Activated naive CD8-positive, alpha-beta T cell treated with anti-CD3 and anti-CD28 coated beads, Interleukin-2, amount 50 U/mL, for 24 hours (primary cell): ENCODE measurements at regions not wholly inside any gene's neighbourhood (a gene's known extent, or its start where the extent isn't known, plus 50 kb on each side); places are given as distances from the start of the nearest gene placed in this dataset.

Source experiments
- ATAC-seq: fragments of 150-1000 bp; cut with Tn5 transposase; one replicate; pipeline ENCODE4 v1.10.0; 2021
- DNase-seq: peaks from one replicate; pipeline ENCODE4 v3.0.0; 2021
- H3K27ac Mint-ChIP-seq: one replicate; pipeline ENCODE4 v1.8.0; 2021; ENCODE audit warnings: mild to moderate bottlenecking, mixed read lengths
- H3K27me3 Mint-ChIP-seq: one replicate; pipeline ENCODE4 v1.8.0; 2021; ENCODE audit warnings: mixed read lengths
- H3K36me3 Mint-ChIP-seq: one replicate; pipeline ENCODE4 v1.8.0; 2021; ENCODE audit warnings: low read depth, mixed read lengths
- H3K4me1 Mint-ChIP-seq: one replicate; pipeline ENCODE4 v1.8.0; 2021; ENCODE audit warnings: mixed read lengths
- H3K4me3 Mint-ChIP-seq: one replicate; pipeline ENCODE4 v1.8.0; 2021; ENCODE audit warnings: mild to moderate bottlenecking, moderate library complexity, mixed read lengths
- H3K9me3 Mint-ChIP-seq: one replicate; pipeline ENCODE4 v1.8.0; 2021; ENCODE audit warnings: mixed read lengths

DNA sequence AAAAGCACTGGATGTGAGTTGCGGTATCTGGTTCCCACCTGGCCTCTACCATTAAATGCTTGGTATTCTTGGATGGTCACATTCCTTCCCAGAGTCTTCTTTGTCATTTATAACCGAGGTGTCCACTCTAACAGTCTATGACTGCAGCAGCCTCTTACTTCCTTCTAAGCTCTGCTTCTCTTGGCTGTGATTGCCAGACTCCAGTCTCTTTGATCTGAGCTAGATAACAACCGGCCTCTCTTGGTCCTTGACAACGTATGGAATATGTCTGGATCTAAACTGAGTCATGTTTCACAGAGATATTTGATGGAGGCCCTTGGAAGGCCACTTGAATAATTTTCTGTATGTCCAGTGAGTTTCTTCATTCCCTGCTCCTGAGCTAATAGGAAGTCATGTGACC lies 141.6 kb upstream of the TENM4 start:
- Mint-ChIP-seq H3K36me3 (no peaks in the 10 kb centered on the region), H3K9me3 (peaks cover 8% of the 10 kb centered on the region), H3K4me1 (no peaks in the 10 kb centered on the region), H3K4me3 (no peak overlapping the region), H3K27ac (no peak overlapping the region), H3K27me3 (no peaks in the 10 kb centered on the region)
- DNase-seq (no peak), ATAC-seq (no peak)

DNA sequence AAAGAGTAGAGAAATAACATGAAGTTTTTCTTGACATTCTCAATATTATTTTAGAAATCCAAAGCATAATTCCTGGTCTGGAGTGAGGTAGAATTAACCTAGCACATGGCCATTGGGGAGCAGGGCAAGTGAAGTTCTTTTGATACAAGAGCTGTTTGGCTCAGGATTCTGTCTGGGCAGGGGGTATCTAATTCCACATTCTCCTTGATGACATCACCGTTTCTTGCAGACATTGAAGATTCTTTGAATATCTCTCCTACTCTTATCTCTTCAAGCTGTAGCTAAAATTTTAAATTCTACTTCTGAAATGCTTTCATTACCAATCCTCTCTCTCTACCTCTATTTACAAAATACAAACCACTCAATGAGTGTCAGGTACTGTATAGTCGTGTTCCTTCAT lies 138.2 kb upstream of the TENM4 start:
- Mint-ChIP-seq H3K36me3 (no peaks in the 10 kb centered on the region), H3K4me1 (no peaks in the 10 kb centered on the region)

DNA sequence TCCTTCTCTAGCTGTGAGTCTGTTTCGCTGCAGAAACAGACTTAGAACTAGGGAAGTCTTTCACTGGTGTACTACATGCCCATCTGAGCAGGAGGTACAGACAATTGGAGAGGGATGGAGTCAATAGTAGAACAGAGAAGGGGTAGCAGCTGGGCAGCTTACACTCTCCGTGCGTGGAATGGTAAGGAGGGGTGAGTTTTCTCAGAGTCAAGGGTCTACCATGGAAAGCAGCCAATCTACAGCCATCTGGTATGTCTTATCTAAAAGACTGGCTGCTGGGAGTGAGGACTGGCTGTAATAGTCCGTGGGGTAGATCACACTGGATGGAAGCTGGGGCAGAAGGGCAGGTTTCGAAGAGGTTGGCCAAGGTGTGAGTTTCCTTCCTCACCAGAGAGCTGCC lies 137.3 kb upstream of the TENM4 start:
- no peaks in the 10 kb centered on the region for H3K27me3 Mint-ChIP-seq
- peaks cover 4% of the 10 kb centered on the region for H3K9me3 Mint-ChIP-seq
- DNase-seq, result no peak
- H3K36me3 Mint-ChIP-seq, result no peaks in the 10 kb centered on the region
- H3K4me1 Mint-ChIP-seq, result no peaks in the 10 kb centered on the region
- H3K4me3 Mint-ChIP-seq, result no peak overlapping the region
- ATAC-seq, result no peak
- H3K27ac Mint-ChIP-seq, result no peak overlapping the region

More for the DNA sequence above, 138.2 kb upstream of the TENM4 start:
- ATAC-seq (no peak), DNase-seq (no peak)
- no peaks in the 10 kb centered on the region for H3K9me3 Mint-ChIP-seq
- H3K27ac Mint-ChIP-seq, result no peak overlapping the region
- no peak overlapping the region for H3K4me3 Mint-ChIP-seq
- no peaks in the 10 kb centered on the region for H3K27me3 Mint-ChIP-seq

DNA sequence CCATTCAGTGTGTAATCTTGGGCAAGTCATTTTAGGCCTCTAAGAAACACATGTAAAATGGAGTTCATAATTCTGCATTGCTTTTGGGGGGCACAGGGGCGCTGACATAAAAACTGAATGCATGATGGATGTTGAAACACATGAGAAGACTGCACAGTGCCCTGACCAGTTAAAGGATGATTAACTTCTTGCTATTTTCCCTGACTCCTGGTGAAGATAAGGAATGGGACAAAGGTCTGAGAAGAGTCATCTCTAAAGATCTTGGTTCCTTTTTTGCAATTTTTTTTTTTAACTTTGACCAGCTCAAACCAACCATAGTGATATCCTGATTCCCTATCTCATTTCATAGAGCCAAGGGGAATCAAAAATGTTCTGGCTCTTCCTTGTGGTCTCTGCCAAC lies 134.9 kb upstream of the TENM4 start:
- Mint-ChIP-seq H3K9me3 (peaks cover 4% of the 10 kb centered on the region), H3K4me3 (no peak overlapping the region), H3K4me1 (no peaks in the 10 kb centered on the region), H3K27ac (no peak overlapping the region), H3K36me3 (no peaks in the 10 kb centered on the region), H3K27me3 (no peaks in the 10 kb centered on the region)
- no peak for DNase-seq
- ATAC-seq, result no peak

DNA sequence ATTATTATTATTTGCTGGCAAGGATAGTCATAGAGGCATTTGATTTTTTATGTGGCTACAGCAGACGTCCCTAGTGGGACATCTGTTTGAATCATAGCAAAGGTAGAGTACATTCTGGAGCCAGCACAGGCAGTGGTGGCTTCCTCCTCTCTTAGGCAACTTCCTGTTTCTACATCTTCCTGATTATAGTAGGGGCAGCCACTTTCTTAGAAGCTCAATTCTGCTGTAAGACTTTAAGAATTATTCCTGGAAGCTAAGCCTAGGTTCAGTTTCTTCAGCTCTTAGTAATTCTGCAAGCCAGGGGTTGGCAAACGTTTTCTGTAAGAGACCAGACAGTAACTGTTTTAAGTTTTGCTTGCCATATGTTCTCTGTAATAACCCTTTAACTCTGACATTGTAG lies 129.3 kb upstream of the TENM4 start:
- ATAC-seq (no peak), DNase-seq (no peak)
- Mint-ChIP-seq H3K27me3 (no peaks in the 10 kb centered on the region), H3K27ac (no peak overlapping the region), H3K9me3 (peaks cover 8% of the 10 kb centered on the region), H3K4me3 (no peak overlapping the region), H3K4me1 (no peaks in the 10 kb centered on the region), H3K36me3 (no peaks in the 10 kb centered on the region)

DNA sequence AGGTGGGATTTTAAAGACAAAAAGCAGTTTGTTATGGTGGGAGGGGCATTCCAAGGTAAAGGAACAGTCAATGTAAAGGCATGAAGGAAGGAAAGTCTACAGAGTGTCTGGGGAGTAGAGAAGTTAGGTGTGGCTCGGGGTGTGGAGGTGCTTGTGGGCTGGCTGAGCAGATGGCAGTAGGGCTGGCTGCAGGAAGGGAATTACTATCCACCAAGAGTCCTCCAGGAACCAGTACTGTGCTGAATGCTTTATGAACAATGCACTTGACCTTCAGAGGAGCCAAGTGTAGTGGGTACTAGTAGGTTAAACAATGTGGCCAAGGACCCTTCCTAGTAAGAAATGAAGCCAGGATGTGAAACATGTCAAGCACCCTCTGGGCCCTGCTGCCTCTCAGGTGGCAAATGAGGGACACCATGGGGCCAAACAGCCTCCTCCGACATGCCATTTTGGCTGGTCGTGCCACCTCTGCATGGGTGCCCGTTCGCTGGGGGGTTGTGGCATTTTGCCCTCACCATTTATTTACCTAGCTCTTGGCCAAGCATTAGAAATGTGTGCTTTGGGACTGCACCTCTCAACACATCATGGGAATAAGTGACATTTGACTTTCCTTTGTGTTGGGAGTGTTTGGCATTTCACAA lies 123.6 kb upstream of the TENM4 start:
- DNase-seq, result no peak
- H3K27ac Mint-ChIP-seq, result no peak overlapping the region
- H3K27me3 Mint-ChIP-seq, result peaks cover 2% of the 10 kb centered on the region
- peaks cover 4% of the 10 kb centered on the region for H3K9me3 Mint-ChIP-seq
- no peak overlapping the region for H3K4me3 Mint-ChIP-seq
- H3K36me3 Mint-ChIP-seq, result no peaks in the 10 kb centered on the region
- no peaks in the 10 kb centered on the region for H3K4me1 Mint-ChIP-seq
- no peak for ATAC-seq

GRCh38 chr11:79561496-79561895 lies 120.7 kb upstream of the TENM4 start:
- Mint-ChIP-seq H3K4me1 (no peaks in the 10 kb centered on the region), H3K27ac (no peak overlapping the region), H3K36me3 (no peaks in the 10 kb centered on the region), H3K9me3 (peaks cover 4% of the 10 kb centered on the region), H3K4me3 (no peak overlapping the region), H3K27me3 (peaks cover 2% of the 10 kb centered on the region)
- no peak for DNase-seq
- ATAC-seq, result no peak

- no peak for ATAC-seq
- peaks cover 5% of the 10 kb centered on the region for H3K9me3 Mint-ChIP-seq
- no peak overlapping the region for H3K27ac Mint-ChIP-seq
- no peaks in the 10 kb centered on the region for H3K4me1 Mint-ChIP-seq
- no peak for DNase-seq
- peaks cover 3% of the 10 kb centered on the region for H3K27me3 Mint-ChIP-seq
- H3K36me3 Mint-ChIP-seq, result no peaks in the 10 kb centered on the region
- no peak overlapping the region for H3K4me3 Mint-ChIP-seq
These were observed 110.0 kb upstream of the TENM4 start for GRCh38 chr11:79550809-79551208.

DNA sequence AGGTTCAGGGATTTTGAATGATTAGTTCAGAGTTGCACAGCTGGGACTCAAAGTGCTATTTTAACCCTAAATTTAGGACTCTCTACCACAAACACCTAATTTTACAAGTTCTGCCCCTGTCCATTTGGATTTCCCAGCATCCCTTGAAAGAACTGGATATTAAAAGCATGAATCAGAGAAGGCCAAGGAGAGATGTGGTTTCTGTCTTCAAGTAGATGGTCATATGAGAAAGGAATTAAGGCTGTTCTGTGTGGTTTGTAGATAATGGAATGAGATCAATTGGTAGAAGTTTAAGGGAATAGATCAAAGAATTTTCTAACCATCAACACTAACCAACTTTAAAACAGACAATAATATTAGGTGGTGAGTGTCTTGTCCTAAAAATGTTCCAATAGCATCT lies 106.4 kb upstream of the TENM4 start:
- Mint-ChIP-seq H3K36me3 (no peaks in the 10 kb centered on the region), H3K4me1 (no peaks in the 10 kb centered on the region), H3K27me3 (peaks cover 2% of the 10 kb centered on the region), H3K9me3 (peaks cover 3% of the 10 kb centered on the region), H3K4me3 (no peak overlapping the region), H3K27ac (no peak overlapping the region)
- ATAC-seq (no peak), DNase-seq (no peak)

DNA sequence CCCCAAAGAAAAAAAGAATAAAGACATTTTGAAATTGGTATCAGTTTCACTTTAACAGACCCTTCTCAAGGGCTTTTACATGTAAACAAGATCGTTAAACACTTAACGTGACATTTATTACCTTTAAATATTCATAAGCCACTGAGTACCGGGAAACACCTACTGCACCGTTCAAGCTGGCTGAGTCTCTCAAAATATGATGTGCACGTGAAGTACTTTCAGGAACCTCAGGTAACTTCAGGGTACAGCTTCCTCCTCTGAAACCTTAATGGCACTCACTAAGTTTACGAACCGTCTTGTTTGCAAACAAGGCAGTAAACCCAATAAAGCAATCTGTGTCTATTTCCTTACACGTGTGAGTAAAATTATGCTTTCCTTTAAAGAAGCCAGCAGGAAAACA lies 105.5 kb upstream of the TENM4 start:
- ATAC-seq, result no peak
- Mint-ChIP-seq H3K9me3 (no peaks in the 10 kb centered on the region), H3K27me3 (no peaks in the 10 kb centered on the region), H3K27ac (no peak overlapping the region), H3K4me3 (no peak overlapping the region), H3K36me3 (no peaks in the 10 kb centered on the region), H3K4me1 (no peaks in the 10 kb centered on the region)
- no peak for DNase-seq

GRCh38 chr11:79544361-79544760 lies 103.5 kb upstream of the TENM4 start:
- no peaks in the 10 kb centered on the region for H3K9me3 Mint-ChIP-seq

DNA sequence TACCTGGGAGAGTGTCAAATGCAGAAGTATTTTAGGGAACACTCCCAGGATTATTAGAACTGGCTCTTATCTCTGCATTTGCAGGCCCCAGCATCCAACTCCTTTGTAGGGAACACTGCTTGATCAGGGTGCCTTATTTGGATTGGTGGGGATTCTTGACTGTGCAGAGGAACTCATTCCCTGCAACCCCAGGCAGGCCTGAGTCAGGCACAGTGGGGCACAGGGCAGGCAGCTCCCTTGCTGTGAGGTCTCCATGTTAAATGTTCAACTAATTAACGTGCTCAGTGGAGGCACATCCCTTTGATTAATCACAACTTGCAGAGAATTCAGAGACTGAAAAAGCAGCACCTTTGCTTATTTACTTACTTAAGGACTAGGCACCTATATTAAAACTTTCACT lies 102.3 kb upstream of the TENM4 start:
- Mint-ChIP-seq H3K9me3 (no peaks in the 10 kb centered on the region), H3K4me1 (no peaks in the 10 kb centered on the region), H3K27ac (no peak overlapping the region), H3K36me3 (no peaks in the 10 kb centered on the region), H3K27me3 (no peaks in the 10 kb centered on the region), H3K4me3 (no peak overlapping the region)
- no peak for ATAC-seq
- DNase-seq, result no peak

More at GRCh38 chr11:79544361-79544760, 103.5 kb upstream of the TENM4 start:
- H3K4me3 Mint-ChIP-seq, result no peak overlapping the region
- ATAC-seq (no peak), DNase-seq (no peak)
- no peaks in the 10 kb centered on the region for H3K27me3 Mint-ChIP-seq
- H3K4me1 Mint-ChIP-seq, result no peaks in the 10 kb centered on the region
- no peak overlapping the region for H3K27ac Mint-ChIP-seq
- no peaks in the 10 kb centered on the region for H3K36me3 Mint-ChIP-seq

- Mint-ChIP-seq H3K9me3 (no peaks in the 10 kb centered on the region), H3K27me3 (no peaks in the 10 kb centered on the region), H3K27ac (no peak overlapping the region), H3K4me3 (no peak overlapping the region), H3K36me3 (no peaks in the 10 kb centered on the region), H3K4me1 (no peaks in the 10 kb centered on the region)
- DNase-seq (no peak), ATAC-seq (no peak)
These were observed 100.6 kb upstream of the TENM4 start for GRCh38 chr11:79541466-79541865.

GRCh38 chr11:79538775-79539174 lies 97.9 kb upstream of the TENM4 start:
- Mint-ChIP-seq H3K4me1 (no peaks in the 10 kb centered on the region), H3K4me3 (no peak overlapping the region), H3K27ac (no peak overlapping the region), H3K9me3 (no peaks in the 10 kb centered on the region), H3K27me3 (peaks cover 6% of the 10 kb centered on the region), H3K36me3 (no peaks in the 10 kb centered on the region)
- DNase-seq (no peak), ATAC-seq (no peak)

GRCh38 chr11:79536155-79536917 lies 95.5 kb upstream of the TENM4 start:
- ATAC-seq (no peak), DNase-seq (no peak)
- H3K4me1 Mint-ChIP-seq, result no peaks in the 10 kb centered on the region

More at GRCh38 chr11:79536155-79536917, 95.5 kb upstream of the TENM4 start:
- H3K9me3 Mint-ChIP-seq, result no peaks in the 10 kb centered on the region
- H3K27me3 Mint-ChIP-seq, result peaks cover 8% of the 10 kb centered on the region
- no peak overlapping the region for H3K27ac Mint-ChIP-seq
- H3K36me3 Mint-ChIP-seq, result no peaks in the 10 kb centered on the region
- H3K4me3 Mint-ChIP-seq, result no peak overlapping the region
